Body of pancreas (tissue), 4 donors: ENCODE measurements at regions not wholly inside any gene's neighbourhood (a gene's known extent, or its start where the extent isn't known, plus 50 kb on each side); places are given as distances from the start of the nearest gene placed in this dataset.

Source experiments
- ATAC-seq: fragments of 150-250 bp; one replicate; pipeline ENCODE4 v1.9.1; 2016
- DNase-seq, 4 donors: peaks; one replicate each; pipeline ENCODE4 v3.0.0-alpha.2; 2019
- H3K27ac ChIP-seq, 4 donors: fragments of 200-600 bp; sonication (generic); 1 replicate in 3 of 4; 2 replicates in 1 of 4; pipeline versions ENCODE4 v1.5.1 to v1.6.1; 2016 to 2019; ENCODE audit warnings: mild to moderate bottlenecking in 1 of 4, mixed read lengths in 1 of 4, moderate library complexity in 1 of 4
- H3K27me3 ChIP-seq, 2 donors: fragments of 200-600 bp; sonication (generic); one replicate each; pipeline ENCODE4 v1.6.0; 2016; ENCODE audit warnings: mild to moderate bottlenecking in 1 of 2
- H3K36me3 ChIP-seq, 2 donors: fragments of 200-600 bp; sonication (generic); replicated peaks in 1 of 2; 2 replicates each; pipeline ENCODE4 v1.5.1; 2016; ENCODE audit warnings: low read depth in 2 of 2; ENCODE audit not compliant: insufficient read depth in 1 of 2
- H3K4me1 ChIP-seq: fragments of 200-600 bp; sonication (generic); one replicate; pipeline ENCODE4 v1.6.0; 2016
- H3K4me3 ChIP-seq, 2 donors: fragments of 200-600 bp; sonication (generic); 1 replicate in 1 of 2; 2 replicates in 1 of 2; pipeline ENCODE4 v1.5.1; 2016 to 2019
- H3K9me3 ChIP-seq, 3 donors: fragments of 200-600 bp; sonication (generic); 1 replicate in 2 of 3; 2 replicates in 1 of 3; pipeline ENCODE4 v1.5.1; 2016
- CTCF ChIP-seq, 7 experiments: fragments of 450-650 bp in 4 of 7; fragments of 200-600 bp in 3 of 7; sonication (generic) in 3 of 7; IDR thresholded peaks; one replicate each; pipeline ENCODE4 v1.5.1; 2016 to 2019; ENCODE audit warnings: antibody characterized with exemption in 7 of 7
- POLR2A ChIP-seq, 3 donors: fragments of 450-650 bp; IDR thresholded peaks; one replicate each; pipeline ENCODE4 v1.6.1; 2016; ENCODE audit warnings: antibody characterized with exemption in 3 of 3, mild to moderate bottlenecking in 2 of 3
- WGBS, 2 donors: methylation state at CpG; one replicate each; pipeline ENCODE4 v1.1.5; 2017; 5-methylcytosine and 5-hydroxymethylcytosine counted together
- intact Hi-C: fragments of 100-400 bp; cut with DNase I; formaldehyde crosslinking; loops from one replicate; pipeline ENCODE4 v1.15.1; 2023

GRCh38 chr1:30008372-30008997 lies 714.9 kb downstream of the MATN1 start:
- intact Hi-C loops, result no loop called here
- DNase-seq (no peak), ATAC-seq (no peak)
- WGBS, 2 donors, result 29 to 34% methylated on average over 6 of the region's 6 CpGs
- Histone ChIP-seq H3K4me3 (no peak overlapping the region), H3K36me3 (no peaks in the 10 kb centered on the region), H3K27ac (no peak overlapping the region), H3K27me3 (no peaks in the 10 kb centered on the region), H3K9me3 (no peaks in the 10 kb centered on the region), H3K4me1 (no peaks in the 10 kb centered on the region)
- TF ChIP-seq POLR2A (IDR thresholded peaks at IDR 0.05), result no peak
- TF ChIP-seq CTCF (IDR thresholded peaks at IDR 0.05), result no peak

- no peak for TF ChIP-seq POLR2A (IDR thresholded peaks at IDR 0.05)
- no peak for TF ChIP-seq CTCF (IDR thresholded peaks at IDR 0.05)
- H3K27me3 ChIP-seq, result no peaks in the 10 kb centered on the region
- DNase-seq (no peak), ATAC-seq (no peak)
- no peaks in the 10 kb centered on the region for H3K36me3 ChIP-seq
- 41 to 42% methylated on average over 5 of the region's 5 CpGs for WGBS, 2 donors
- no peak overlapping the region for H3K4me3 ChIP-seq
- intact Hi-C loops, result no loop called here
- H3K4me1 ChIP-seq, result no peaks in the 10 kb centered on the region
- no peak overlapping the region for H3K27ac ChIP-seq
- H3K9me3 ChIP-seq, result no peaks in the 10 kb centered on the region
Observed at GRCh38 chr1:30005972-30006619, 717.3 kb downstream of the MATN1 start.

DNA sequence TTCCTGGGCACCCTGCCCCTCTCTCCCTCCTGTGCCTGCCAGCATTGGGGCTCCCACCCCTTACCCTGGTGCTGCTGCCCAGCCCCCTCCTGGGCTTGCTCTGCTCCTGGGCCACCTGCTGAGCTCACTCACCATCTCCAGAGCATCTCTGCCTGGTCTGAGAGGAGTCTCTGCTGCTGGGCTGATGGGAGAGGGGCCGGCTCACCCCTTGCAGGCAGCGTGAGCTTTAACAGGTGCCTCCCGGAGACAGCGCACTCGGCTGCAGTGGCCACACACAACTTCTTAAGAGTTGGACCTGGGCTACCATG lies 721.7 kb downstream of the MATN1 start:
- DNase-seq (no peak), ATAC-seq (no peak)
- Histone ChIP-seq H3K9me3 (no peaks in the 10 kb centered on the region), H3K27me3 (no peaks in the 10 kb centered on the region), H3K36me3 (no peaks in the 10 kb centered on the region), H3K4me1 (no peaks in the 10 kb centered on the region), H3K4me3 (no peak overlapping the region), H3K27ac (no peak overlapping the region)
- TF ChIP-seq POLR2A (IDR thresholded peaks at IDR 0.05), result no peak
- no peak for TF ChIP-seq CTCF (IDR thresholded peaks at IDR 0.05)
- 67 to 75% methylated on average over 4 to 5 of the region's 5 CpGs for WGBS, 2 donors
- intact Hi-C loops, result no loop called here

DNA sequence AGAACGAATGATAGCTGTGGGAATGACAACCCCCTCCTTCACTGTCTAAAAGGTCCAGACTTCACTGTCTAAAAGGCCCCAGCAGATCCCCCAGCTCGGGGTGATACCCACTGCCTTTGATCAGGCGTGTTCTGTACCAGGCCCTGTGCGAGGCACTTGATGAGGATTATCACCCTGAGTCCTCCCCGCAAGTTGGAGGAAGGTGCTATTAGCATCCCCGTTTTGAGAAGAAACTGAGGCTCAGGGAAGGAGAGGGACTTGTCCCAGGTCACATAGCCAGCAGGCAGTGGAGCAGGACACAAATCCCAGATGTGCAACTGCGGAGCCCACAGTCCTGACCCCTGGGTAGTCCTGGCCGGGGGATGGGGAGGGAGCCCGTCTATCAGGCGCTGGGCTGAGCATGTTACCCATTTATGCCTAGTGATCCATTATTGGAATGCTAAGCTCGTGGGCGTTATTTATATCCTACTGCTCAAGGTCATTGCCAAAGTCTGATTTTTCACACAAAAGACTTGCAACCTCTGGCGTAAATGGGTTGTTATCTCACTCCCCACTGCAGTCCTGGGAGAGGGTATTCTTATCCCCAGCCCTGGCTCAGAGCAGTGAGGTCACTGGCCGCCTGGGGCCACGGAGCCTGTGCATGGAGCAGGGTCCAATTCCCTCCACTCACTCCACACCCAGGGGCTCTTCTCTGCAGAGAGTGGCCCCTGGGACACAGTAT lies 722.2 kb downstream of the MATN1 start:
- intact Hi-C loops, result no loop called here
- no peaks in the 10 kb centered on the region for H3K4me1 ChIP-seq
- no peaks in the 10 kb centered on the region for H3K36me3 ChIP-seq
- H3K27ac ChIP-seq, result no peak overlapping the region
- TF ChIP-seq POLR2A (IDR thresholded peaks at IDR 0.05) (no peak), CTCF (IDR thresholded peaks at IDR 0.05) (no peak)
- no peaks in the 10 kb centered on the region for H3K27me3 ChIP-seq
- H3K9me3 ChIP-seq, result no peaks in the 10 kb centered on the region
- DNase-seq (no peak), ATAC-seq (no peak)
- 34 to 38% methylated on average over 13 to 15 of the region's 15 CpGs for WGBS, 2 donors
- no peak overlapping the region for H3K4me3 ChIP-seq
